Testis (tissue), 2 donors: ENCODE measurements at regions not wholly inside any gene's neighbourhood (a gene's known extent, or its start where the extent isn't known, plus 50 kb on each side); places are given as distances from the start of the nearest gene placed in this dataset.

Experiments
- DNase-seq: peaks from one replicate; pipeline ENCODE4 v3.0.0-alpha.2; 2019
- H3K27ac ChIP-seq, 2 donors: fragments of 200-600 bp; sonication (generic); one replicate each; pipeline ENCODE4 v1.5.1; 2019
- H3K27me3 ChIP-seq: fragments of 200-600 bp; sonication (generic); one replicate; pipeline ENCODE4 v1.5.1; 2019
- H3K36me3 ChIP-seq: fragments of 200-600 bp; sonication (generic); one replicate; pipeline ENCODE4 v1.5.1; 2017; ENCODE audit warnings: low read depth; ENCODE audit errors: missing control alignments
- H3K4me1 ChIP-seq: fragments of 200-600 bp; sonication (generic); one replicate; pipeline ENCODE4 v1.5.1; 2019
- H3K4me3 ChIP-seq, 2 donors: fragments of 200-600 bp; sonication (generic); one replicate each; pipeline ENCODE4 v1.5.1; 2017 to 2019
- H3K9me3 ChIP-seq: fragments of 200-600 bp; sonication (generic); one replicate; pipeline ENCODE4 v1.5.1; 2017
- CTCF ChIP-seq, 3 experiments: fragments of 450-650 bp in 2 of 3; fragments of 200-600 bp in 1 of 3; sonication (generic) in 1 of 3; IDR thresholded peaks; one replicate each; pipeline ENCODE4 v1.5.1; 2016 to 2019; ENCODE audit warnings: antibody characterized with exemption in 3 of 3, mild to moderate bottlenecking in 2 of 3, moderate library complexity in 1 of 3
- POLR2A ChIP-seq: fragments of 450-650 bp; IDR thresholded peaks from one replicate; pipeline ENCODE4 v1.6.1; 2017; ENCODE audit warnings: antibody characterized with exemption, mild to moderate bottlenecking, moderate library complexity
- WGBS, 2 donors: methylation state at CpG; one replicate each; pipeline ENCODE4 v1.1.5; 2018; 5-methylcytosine and 5-hydroxymethylcytosine counted together
- intact Hi-C: fragments of 100-400 bp; cut with DNase I; formaldehyde crosslinking; loops from one replicate; pipeline ENCODE4 v1.15.1; 2023; ENCODE audit warnings: low total_unique reads

- Histone ChIP-seq H3K27ac (no peak overlapping the region), H3K36me3 (no peaks in the 10 kb centered on the region), H3K27me3 (no peaks in the 10 kb centered on the region), H3K9me3 (no peaks in the 10 kb centered on the region), H3K4me1 (no peaks in the 10 kb centered on the region), H3K4me3 (no peak overlapping the region)
- intact Hi-C loops = no loop called here
- DNase-seq = no peak
- no peak for TF ChIP-seq POLR2A
- no peak for TF ChIP-seq CTCF (IDR thresholded peaks at IDR 0.05)
- WGBS, 2 donors = 64 to 76% methylated on average over 7 of the region's 7 CpGs
These were observed 130.1 kb upstream of the BMP4 start for GRCh38 chr14:54086767-54087166.

- intact Hi-C loops = no loop called here
These were observed 130.8 kb upstream of the BMP4 start for GRCh38 chr14:54087376-54087775.

GRCh38 chr14:54088271-54088670, 131.6 kb upstream of the BMP4 start:
- WGBS, 2 donors = 89 to 92% methylated on average over 3 of the region's 3 CpGs
- DNase-seq = no peak
- no peaks in the 10 kb centered on the region for H3K36me3 ChIP-seq
- no peaks in the 10 kb centered on the region for H3K4me1 ChIP-seq
- no peak overlapping the region for H3K27ac ChIP-seq
- H3K27me3 ChIP-seq = no peaks in the 10 kb centered on the region
- H3K4me3 ChIP-seq = no peak overlapping the region
- H3K9me3 ChIP-seq = no peaks in the 10 kb centered on the region
- no peak for TF ChIP-seq CTCF (IDR thresholded peaks at IDR 0.05)
- no peak for TF ChIP-seq POLR2A
- intact Hi-C loops = no loop called here

More at GRCh38 chr14:54087376-54087775, 130.8 kb upstream of the BMP4 start:
- Histone ChIP-seq H3K4me1 (no peaks in the 10 kb centered on the region), H3K4me3 (no peak overlapping the region), H3K27me3 (no peaks in the 10 kb centered on the region), H3K27ac (no peak overlapping the region), H3K9me3 (no peaks in the 10 kb centered on the region), H3K36me3 (no peaks in the 10 kb centered on the region)
- 41 to 55% methylated on average over 4 of the region's 4 CpGs for WGBS, 2 donors
- no peak for DNase-seq
- no peak for TF ChIP-seq POLR2A
- no peak for TF ChIP-seq CTCF (IDR thresholded peaks at IDR 0.05)

- DNase-seq = no peak
These were observed 133.6 kb upstream of the BMP4 start for GRCh38 chr14:54090274-54090673.

More at GRCh38 chr14:54090274-54090673, 133.6 kb upstream of the BMP4 start:
- Histone ChIP-seq H3K9me3 (no peaks in the 10 kb centered on the region), H3K27me3 (no peaks in the 10 kb centered on the region), H3K36me3 (no peaks in the 10 kb centered on the region), H3K27ac (no peak overlapping the region), H3K4me1 (no peaks in the 10 kb centered on the region), H3K4me3 (no peak overlapping the region)
- intact Hi-C loops = no loop called here
- no peak for TF ChIP-seq CTCF (IDR thresholded peaks at IDR 0.05)
- TF ChIP-seq POLR2A = no peak
- WGBS, 2 donors = 93 to 94% methylated on average over 1 of the region's 1 CpG
